ENCODE measurements at regions not wholly inside any gene's neighbourhood (a gene's known extent, or its start where the extent isn't known, plus 50 kb on each side); places are given as distances from the start of the nearest gene placed in this dataset.

DNA sequence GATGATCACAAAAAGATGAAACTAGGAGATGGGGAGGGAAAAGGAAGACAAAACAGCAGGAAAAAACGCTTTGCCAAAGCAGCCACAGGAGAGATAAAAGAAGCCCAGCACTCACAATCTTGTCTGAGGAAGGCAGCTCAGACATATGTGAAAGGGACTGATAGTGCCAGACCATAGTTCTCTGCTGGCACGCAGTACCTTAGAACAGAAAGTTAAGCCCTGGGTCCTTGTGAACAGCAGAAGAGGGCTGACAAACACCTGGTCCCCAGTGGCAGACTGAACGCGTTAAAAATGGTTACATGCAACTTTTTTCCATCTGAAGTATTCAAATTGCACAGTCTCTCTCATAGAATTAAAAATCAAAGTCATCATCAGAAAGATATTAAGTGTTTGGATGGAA is 433.2 kb upstream of the ADAMTS5 start:
- H3K4me1 ChIP-seq (ENCODE audit: control insufficient read depth, extremely low read depth, insufficient read depth, low read length) = no peaks in the 10 kb centered on the region
- H3K27me3 ChIP-seq (ENCODE audit: control insufficient read depth in 2 of 2, insufficient read depth in 2 of 2, low read length in 2 of 2) = no peaks in the 10 kb centered on the region
- CTCF ChIA-PET = interaction anchor here (1.0 kb wide), 1 partner anchor 18 kb away, joined by 3 read pairs; no protein-coding TSS in a partner anchor
- H3K36me3 ChIP-seq (ENCODE audit: control insufficient read depth in 2 of 2, extremely low read depth in 1 of 2, insufficient read depth in 2 of 2, low read length in 2 of 2) = no peaks in the 10 kb centered on the region
- no peaks in the 10 kb centered on the region for H3K79me2 ChIP-seq (ENCODE audit: control insufficient read depth, insufficient read depth, low read length)
- H3K9me1 ChIP-seq (replicated peaks; ENCODE audit: control insufficient read depth, extremely low read depth, insufficient read depth, low read length) = no peaks in the 10 kb centered on the region
- H3K4me2 ChIP-seq (ENCODE audit: insufficient read depth, low read length) = no peak overlapping the region
- BruUV-seq (replicated peaks) = no TSS peak
- no peak for TF ChIP-seq POLR2A (IDR thresholded peaks at IDR 0.05; ENCODE audit: low read depth, low read length)
- TF ChIP-seq MYC (IDR thresholded peaks at IDR 0.05; ENCODE audit: low read depth, low read length) = no peak
- no peak for TF ChIP-seq EZH2 (IDR thresholded peaks at IDR 0.05; ENCODE audit: borderline replicate concordance, low read depth, low read length, severe bottlenecking)
- no peak for TF ChIP-seq JUN (IDR thresholded peaks at IDR 0.05; ENCODE audit: borderline replicate concordance, insufficient read depth, insufficient read length, low read depth)
- no peak for TF ChIP-seq GATA2 (IDR thresholded peaks at IDR 0.05; ENCODE audit: insufficient read depth, insufficient read length, low read depth, low read length)
- no peaks in the 10 kb centered on the region for H4K20me1 ChIP-seq (replicated peaks; ENCODE audit: control insufficient read depth, extremely low read depth, insufficient read depth, low read length)
- no peak overlapping the region for H3K27ac ChIP-seq (ENCODE audit: insufficient read depth, low read depth, low read length)
- dilution Hi-C loops (cut with MboI; ENCODE audit: extremely low pct_ligation_motif_present, low sequenced_read_pairs) = no loop called here
- DNase-seq (ENCODE audit: low read depth, low spot score) = no peak
- POLR2A ChIA-PET = no interaction called here
- intact Hi-C loops (cut with micrococcal nuclease) = no loop called here
- no peak overlapping the region for H3K4me3 ChIP-seq (replicated peaks in 1 of 3; ENCODE audit: insufficient read depth in 1 of 3, low read depth in 1 of 3, low read length in 3 of 3)
- FAIRE-seq = no peak
- H3K9ac ChIP-seq (replicated peaks; ENCODE audit: extremely low read depth, insufficient read depth, low read length) = no peak overlapping the region
- H3K9me3 ChIP-seq (replicated peaks; ENCODE audit: control insufficient read depth, insufficient read depth, low read length) = no peaks in the 10 kb centered on the region
- H2AFZ ChIP-seq (ENCODE audit: low read depth, low read length) = no peak overlapping the region

DNA sequence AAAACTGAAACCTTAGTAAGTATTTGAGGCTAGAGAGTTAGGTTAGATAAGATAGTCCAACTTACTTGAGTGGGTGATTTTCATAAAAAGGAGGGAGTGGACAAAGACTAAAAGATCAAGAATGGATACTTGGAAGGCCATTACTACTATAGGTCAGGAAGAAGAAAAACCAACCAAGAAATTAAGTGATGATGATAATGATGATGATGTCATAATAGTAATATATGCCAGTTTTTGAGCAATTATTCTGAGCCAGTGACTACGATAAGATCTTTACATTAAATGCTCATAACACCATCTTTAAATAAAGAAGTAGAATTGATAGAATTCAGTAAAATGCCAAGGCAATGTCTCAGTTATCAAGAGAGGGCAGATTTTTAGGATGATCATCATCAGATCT is 430.7 kb upstream of the ADAMTS5 start:
- no TSS peak for BruUV-seq (replicated peaks)
- dilution Hi-C loops (cut with MboI; ENCODE audit: extremely low pct_ligation_motif_present, low sequenced_read_pairs) = no loop called here
- no peaks in the 10 kb centered on the region for H4K20me1 ChIP-seq (replicated peaks; ENCODE audit: control insufficient read depth, extremely low read depth, insufficient read depth, low read length)

More for the DNA sequence above, 430.7 kb upstream of the ADAMTS5 start:
- FAIRE-seq (no peak), DNase-seq (ENCODE audit: low read depth, low spot score) (no peak)
- H3K9me1 ChIP-seq (replicated peaks; ENCODE audit: control insufficient read depth, extremely low read depth, insufficient read depth, low read length) = no peaks in the 10 kb centered on the region
- no peaks in the 10 kb centered on the region for H3K4me1 ChIP-seq (ENCODE audit: control insufficient read depth, extremely low read depth, insufficient read depth, low read length)
- H2AFZ ChIP-seq (ENCODE audit: low read depth, low read length) = no peak overlapping the region
- H3K9ac ChIP-seq (replicated peaks; ENCODE audit: extremely low read depth, insufficient read depth, low read length) = no peak overlapping the region
- no peaks in the 10 kb centered on the region for H3K9me3 ChIP-seq (replicated peaks; ENCODE audit: control insufficient read depth, insufficient read depth, low read length)
- peak; percentile 12 for TF ChIP-seq JUN (IDR thresholded peaks at IDR 0.05; ENCODE audit: borderline replicate concordance, insufficient read depth, insufficient read length, low read depth)
- TF ChIP-seq, protein P1, sequence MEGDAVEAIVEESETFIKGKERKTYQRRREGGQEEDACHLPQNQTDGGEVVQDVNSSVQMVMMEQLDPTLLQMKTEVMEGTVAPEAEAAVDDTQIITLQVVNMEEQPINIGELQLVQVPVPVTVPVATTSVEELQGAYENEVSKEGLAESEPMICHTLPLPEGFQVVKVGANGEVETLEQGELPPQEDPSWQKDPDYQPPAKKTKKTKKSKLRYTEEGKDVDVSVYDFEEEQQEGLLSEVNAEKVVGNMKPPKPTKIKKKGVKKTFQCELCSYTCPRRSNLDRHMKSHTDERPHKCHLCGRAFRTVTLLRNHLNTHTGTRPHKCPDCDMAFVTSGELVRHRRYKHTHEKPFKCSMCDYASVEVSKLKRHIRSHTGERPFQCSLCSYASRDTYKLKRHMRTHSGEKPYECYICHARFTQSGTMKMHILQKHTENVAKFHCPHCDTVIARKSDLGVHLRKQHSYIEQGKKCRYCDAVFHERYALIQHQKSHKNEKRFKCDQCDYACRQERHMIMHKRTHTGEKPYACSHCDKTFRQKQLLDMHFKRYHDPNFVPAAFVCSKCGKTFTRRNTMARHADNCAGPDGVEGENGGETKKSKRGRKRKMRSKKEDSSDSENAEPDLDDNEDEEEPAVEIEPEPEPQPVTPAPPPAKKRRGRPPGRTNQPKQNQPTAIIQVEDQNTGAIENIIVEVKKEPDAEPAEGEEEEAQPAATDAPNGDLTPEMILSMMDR (IDR thresholded peaks at IDR 0.05; ENCODE audit: extremely low read depth in 1 of 2, insufficient read depth in 1 of 2, low read depth in 1 of 2, low read length in 2 of 2) = no peak
- no peak overlapping the region for H3K27ac ChIP-seq (ENCODE audit: insufficient read depth, low read depth, low read length)
- no peaks in the 10 kb centered on the region for H3K36me3 ChIP-seq (ENCODE audit: control insufficient read depth in 2 of 2, extremely low read depth in 1 of 2, insufficient read depth in 2 of 2, low read length in 2 of 2)
- H3K27me3 ChIP-seq (ENCODE audit: control insufficient read depth in 2 of 2, insufficient read depth in 2 of 2, low read length in 2 of 2) = no peaks in the 10 kb centered on the region
- ChIA-PET CTCF (no interaction called here), POLR2A (no interaction called here)
- no peaks in the 10 kb centered on the region for H3K79me2 ChIP-seq (ENCODE audit: control insufficient read depth, insufficient read depth, low read length)
- no peak overlapping the region for H3K4me2 ChIP-seq (ENCODE audit: insufficient read depth, low read length)
- intact Hi-C loops (cut with micrococcal nuclease) = no loop called here
- H3K4me3 ChIP-seq (replicated peaks in 1 of 3; ENCODE audit: insufficient read depth in 1 of 3, low read depth in 1 of 3, low read length in 3 of 3) = no peak overlapping the region
